ENCODE measurements at regions not wholly inside any gene's neighbourhood (a gene's known extent, or its start where the extent isn't known, plus 50 kb on each side); places are given as distances from the start of the nearest gene placed in this dataset.

- TF ChIP-seq, protein P1, sequence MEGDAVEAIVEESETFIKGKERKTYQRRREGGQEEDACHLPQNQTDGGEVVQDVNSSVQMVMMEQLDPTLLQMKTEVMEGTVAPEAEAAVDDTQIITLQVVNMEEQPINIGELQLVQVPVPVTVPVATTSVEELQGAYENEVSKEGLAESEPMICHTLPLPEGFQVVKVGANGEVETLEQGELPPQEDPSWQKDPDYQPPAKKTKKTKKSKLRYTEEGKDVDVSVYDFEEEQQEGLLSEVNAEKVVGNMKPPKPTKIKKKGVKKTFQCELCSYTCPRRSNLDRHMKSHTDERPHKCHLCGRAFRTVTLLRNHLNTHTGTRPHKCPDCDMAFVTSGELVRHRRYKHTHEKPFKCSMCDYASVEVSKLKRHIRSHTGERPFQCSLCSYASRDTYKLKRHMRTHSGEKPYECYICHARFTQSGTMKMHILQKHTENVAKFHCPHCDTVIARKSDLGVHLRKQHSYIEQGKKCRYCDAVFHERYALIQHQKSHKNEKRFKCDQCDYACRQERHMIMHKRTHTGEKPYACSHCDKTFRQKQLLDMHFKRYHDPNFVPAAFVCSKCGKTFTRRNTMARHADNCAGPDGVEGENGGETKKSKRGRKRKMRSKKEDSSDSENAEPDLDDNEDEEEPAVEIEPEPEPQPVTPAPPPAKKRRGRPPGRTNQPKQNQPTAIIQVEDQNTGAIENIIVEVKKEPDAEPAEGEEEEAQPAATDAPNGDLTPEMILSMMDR (IDR thresholded peaks at IDR 0.05): no peak
- TF ChIP-seq POLR2AphosphoS5 (IDR thresholded peaks at IDR 0.05): no peak
- TF ChIP-seq POLR2A (IDR thresholded peaks at IDR 0.05): no peak
- no peaks in the 10 kb centered on the region for H3K9me3 ChIP-seq
Observed at GRCh38 chr7:41069635-41070034, 633.3 kb downstream of the INHBA start.

DNA sequence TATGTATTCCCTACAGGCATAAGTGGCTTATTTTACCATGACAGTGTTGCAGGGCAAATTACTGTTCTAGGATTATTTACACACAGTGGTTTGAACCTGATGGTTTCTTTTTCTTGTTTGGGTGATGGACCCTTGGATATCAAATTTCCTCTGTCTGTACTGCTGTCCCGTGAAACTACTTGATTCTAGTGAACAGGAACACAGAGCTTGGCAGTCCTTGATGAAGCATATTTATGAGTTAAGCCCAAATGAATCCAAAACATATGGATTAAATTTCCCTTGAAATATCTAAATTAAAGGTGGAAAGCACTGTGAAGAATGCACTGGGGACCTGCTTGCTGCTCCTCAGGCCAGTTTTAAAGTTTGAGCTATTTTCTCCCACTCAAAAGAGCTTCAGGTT is 635.3 kb downstream of the INHBA start:
- Histone ChIP-seq H3K9me3 (no peaks in the 10 kb centered on the region), H3K27ac (no peak overlapping the region), H3K36me3 (no peaks in the 10 kb centered on the region), H3K27me3 (no peaks in the 10 kb centered on the region), H3K4me1 (no peaks in the 10 kb centered on the region), H3K4me3 (no peak overlapping the region)
- intact Hi-C loops (cut with DNase I; ENCODE audit: low total_unique reads): no loop called here
- DNase-seq (ENCODE audit: low spot score in 2 of 2): no peak
- TF ChIP-seq POLR2AphosphoS5 (IDR thresholded peaks at IDR 0.05) (no peak), POLR2A (IDR thresholded peaks at IDR 0.05) (no peak)

More at GRCh38 chr7:41069635-41070034, 633.3 kb downstream of the INHBA start:
- no peak for DNase-seq (ENCODE audit: low spot score in 2 of 2)
- Histone ChIP-seq H3K36me3 (no peaks in the 10 kb centered on the region), H3K27ac (no peak overlapping the region), H3K4me3 (no peak overlapping the region), H3K27me3 (no peaks in the 10 kb centered on the region), H3K4me1 (no peaks in the 10 kb centered on the region)
- intact Hi-C loops (cut with DNase I; ENCODE audit: low total_unique reads): no loop called here

DNA sequence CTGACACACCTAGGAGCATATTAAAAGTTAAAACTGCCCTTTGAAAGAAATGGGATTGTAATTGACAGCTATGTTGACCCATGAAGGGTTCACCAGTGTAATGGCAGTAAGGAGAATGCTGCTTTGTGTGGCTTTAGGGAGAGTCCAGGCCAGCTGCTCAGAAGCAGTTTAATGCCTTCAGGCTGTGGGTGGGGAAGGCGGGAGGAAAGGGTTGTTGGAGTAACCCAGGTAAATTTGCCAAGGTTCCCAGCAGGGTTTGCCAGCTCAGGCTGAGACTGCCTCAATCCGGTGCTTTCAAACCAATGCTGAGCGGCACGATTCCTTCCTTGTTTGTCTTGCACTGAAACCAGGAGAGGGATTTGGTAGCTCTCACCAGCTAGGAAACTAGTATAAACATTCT is 637.2 kb downstream of the INHBA start:
- Histone ChIP-seq H3K4me3 (no peak overlapping the region), H3K4me1 (no peaks in the 10 kb centered on the region), H3K27ac (peak overlapping the region; percentile 68 to 80), H3K9me3 (no peaks in the 10 kb centered on the region), H3K36me3 (no peaks in the 10 kb centered on the region), H3K27me3 (no peaks in the 10 kb centered on the region)
- intact Hi-C loops (cut with DNase I; ENCODE audit: low total_unique reads): no loop called here
- DNase-seq (ENCODE audit: low spot score in 2 of 2): peak; percentile 83 to 90
- TF ChIP-seq POLR2A (IDR thresholded peaks at IDR 0.05) (no peak), POLR2AphosphoS5 (IDR thresholded peaks at IDR 0.05) (peak in 2 of 3 donors; percentile 16 to 62)
- TF ChIP-seq, protein P1 (IDR thresholded peaks at IDR 0.05): no peak

DNA sequence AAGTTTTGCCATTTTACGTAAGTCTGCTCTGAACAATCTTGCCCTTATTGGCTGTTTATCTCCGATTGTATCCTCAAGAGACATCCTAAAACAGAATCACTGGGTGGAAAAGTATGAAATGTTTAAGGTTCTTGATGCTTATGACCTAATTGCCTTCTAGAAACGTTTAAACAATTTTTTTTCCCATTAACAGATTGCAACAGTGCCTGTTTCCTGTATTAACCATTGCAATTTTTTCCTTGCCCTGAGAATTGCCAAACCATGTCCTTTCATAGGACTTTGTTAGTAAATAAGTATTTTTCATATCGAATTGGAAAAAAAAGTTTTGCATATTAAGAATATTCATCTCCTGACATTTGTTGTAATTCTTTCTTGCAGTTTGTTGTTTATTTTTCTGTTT is 639.8 kb downstream of the INHBA start:
- intact Hi-C loops (cut with DNase I; ENCODE audit: low total_unique reads): no loop called here
- Histone ChIP-seq H3K36me3 (no peaks in the 10 kb centered on the region), H3K27ac (no peak overlapping the region), H3K9me3 (no peaks in the 10 kb centered on the region), H3K4me3 (no peak overlapping the region), H3K27me3 (no peaks in the 10 kb centered on the region), H3K4me1 (no peaks in the 10 kb centered on the region)
- no peak for DNase-seq (ENCODE audit: low spot score in 2 of 2)
- TF ChIP-seq POLR2AphosphoS5 (IDR thresholded peaks at IDR 0.05) (no peak), POLR2A (IDR thresholded peaks at IDR 0.05) (no peak)
- TF ChIP-seq, protein P1 (IDR thresholded peaks at IDR 0.05): no peak

GRCh38 chr7:41060796-41061195 is 642.1 kb downstream of the INHBA start:
- Histone ChIP-seq H3K9me3 (no peaks in the 10 kb centered on the region), H3K27ac (no peak overlapping the region), H3K4me3 (no peak overlapping the region), H3K4me1 (no peaks in the 10 kb centered on the region), H3K36me3 (no peaks in the 10 kb centered on the region), H3K27me3 (no peaks in the 10 kb centered on the region)
- no peak for DNase-seq (ENCODE audit: low spot score in 2 of 2)
- TF ChIP-seq POLR2A (IDR thresholded peaks at IDR 0.05): no peak
- TF ChIP-seq POLR2AphosphoS5 (IDR thresholded peaks at IDR 0.05): no peak
- TF ChIP-seq, protein P1 (IDR thresholded peaks at IDR 0.05): no peak
- intact Hi-C loops (cut with DNase I; ENCODE audit: low total_unique reads): no loop called here

GRCh38 chr7:41059796-41060195 is 643.1 kb downstream of the INHBA start:
- Histone ChIP-seq H3K4me3 (no peak overlapping the region), H3K27ac (peak overlapping the region; percentile 34 to 38), H3K36me3 (no peaks in the 10 kb centered on the region), H3K9me3 (no peaks in the 10 kb centered on the region), H3K27me3 (no peaks in the 10 kb centered on the region), H3K4me1 (no peaks in the 10 kb centered on the region)
- TF ChIP-seq, protein P1 (IDR thresholded peaks at IDR 0.05): no peak
- TF ChIP-seq POLR2AphosphoS5 (IDR thresholded peaks at IDR 0.05) (no peak), POLR2A (IDR thresholded peaks at IDR 0.05) (no peak)
- DNase-seq (ENCODE audit: low spot score in 2 of 2): no peak
- intact Hi-C loops (cut with DNase I; ENCODE audit: low total_unique reads): no loop called here

All from breast epithelium (tissue), 4 donors.